DND-41 (cell line): ENCODE measurements at regions not wholly inside any gene's neighbourhood (a gene's known extent, or its start where the extent isn't known, plus 50 kb on each side); places are given as distances from the start of the nearest gene placed in this dataset.

Experiments used
- EZH2 ChIP-seq: IDR thresholded peaks from 3 replicates; pipeline ENCODE4 v1.6.1; 2012; ENCODE audit warnings: borderline replicate concordance, low read depth, mild to moderate bottlenecking, moderate library complexity, low read length, inconsistent platforms; ENCODE audit not compliant: severe bottlenecking
- TF ChIP-seq, protein P1 (sequence below): IDR thresholded peaks from 2 replicates; pipeline ENCODE4 v1.5.1; 2012; ENCODE audit warnings: borderline replicate concordance, low read length, moderate library complexity, mild to moderate bottlenecking; ENCODE audit not compliant: poor library complexity, severe bottlenecking; ENCODE audit errors: extremely low read depth

DNA sequence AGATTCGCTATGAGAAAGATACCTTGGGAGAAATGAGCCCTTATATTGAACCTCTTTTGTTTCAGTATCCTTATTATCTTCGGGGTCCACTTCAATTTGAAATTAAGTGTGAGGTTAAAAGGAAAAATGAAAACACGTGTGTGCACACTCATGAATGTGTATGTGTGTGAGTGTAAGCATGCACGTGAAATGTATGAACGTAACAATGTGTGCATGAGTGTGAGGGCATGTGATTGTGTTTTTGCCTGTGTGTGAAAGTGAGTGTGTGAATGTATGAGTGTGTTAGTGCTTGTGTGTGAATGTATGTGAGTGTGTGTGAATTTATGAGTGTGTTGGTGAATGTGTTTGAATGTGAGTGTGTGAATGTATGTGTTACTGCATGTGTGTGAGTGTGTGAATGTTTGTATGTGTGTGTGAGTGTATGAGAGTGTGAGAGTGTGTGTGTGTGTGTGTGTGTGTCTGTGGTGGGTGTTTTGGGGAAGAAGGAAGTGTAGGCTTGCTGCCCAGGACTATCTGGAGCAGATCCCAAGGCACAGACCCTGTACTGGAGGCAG lies 224.0 kb upstream of the CDH13 start:
- TF ChIP-seq, protein P1, sequence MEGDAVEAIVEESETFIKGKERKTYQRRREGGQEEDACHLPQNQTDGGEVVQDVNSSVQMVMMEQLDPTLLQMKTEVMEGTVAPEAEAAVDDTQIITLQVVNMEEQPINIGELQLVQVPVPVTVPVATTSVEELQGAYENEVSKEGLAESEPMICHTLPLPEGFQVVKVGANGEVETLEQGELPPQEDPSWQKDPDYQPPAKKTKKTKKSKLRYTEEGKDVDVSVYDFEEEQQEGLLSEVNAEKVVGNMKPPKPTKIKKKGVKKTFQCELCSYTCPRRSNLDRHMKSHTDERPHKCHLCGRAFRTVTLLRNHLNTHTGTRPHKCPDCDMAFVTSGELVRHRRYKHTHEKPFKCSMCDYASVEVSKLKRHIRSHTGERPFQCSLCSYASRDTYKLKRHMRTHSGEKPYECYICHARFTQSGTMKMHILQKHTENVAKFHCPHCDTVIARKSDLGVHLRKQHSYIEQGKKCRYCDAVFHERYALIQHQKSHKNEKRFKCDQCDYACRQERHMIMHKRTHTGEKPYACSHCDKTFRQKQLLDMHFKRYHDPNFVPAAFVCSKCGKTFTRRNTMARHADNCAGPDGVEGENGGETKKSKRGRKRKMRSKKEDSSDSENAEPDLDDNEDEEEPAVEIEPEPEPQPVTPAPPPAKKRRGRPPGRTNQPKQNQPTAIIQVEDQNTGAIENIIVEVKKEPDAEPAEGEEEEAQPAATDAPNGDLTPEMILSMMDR = no peak
- TF ChIP-seq EZH2 = no peak
